GM10266 (cell line): ENCODE measurements at regions not wholly inside any gene's neighbourhood (a gene's known extent, or its start where the extent isn't known, plus 50 kb on each side); places are given as distances from the start of the nearest gene placed in this dataset.

ENCODE experiments used
- DNase-seq: peaks from one replicate; pipeline ENCODE4 v3.0.0; 2012; ENCODE audit errors: extremely low spot score
- CTCF ChIP-seq: IDR thresholded peaks from 2 replicates; pipeline ENCODE4 v1.5.1; 2012; ENCODE audit warnings: mild to moderate bottlenecking, low read depth; ENCODE audit not compliant: control insufficient read depth, insufficient read depth; ENCODE audit errors: missing control alignments

- no peak for TF ChIP-seq CTCF
- DNase-seq: no peak
Observed at GRCh38 chrX:40385682-40386081, 195.1 kb upstream of the ATP6AP2 start.

DNA sequence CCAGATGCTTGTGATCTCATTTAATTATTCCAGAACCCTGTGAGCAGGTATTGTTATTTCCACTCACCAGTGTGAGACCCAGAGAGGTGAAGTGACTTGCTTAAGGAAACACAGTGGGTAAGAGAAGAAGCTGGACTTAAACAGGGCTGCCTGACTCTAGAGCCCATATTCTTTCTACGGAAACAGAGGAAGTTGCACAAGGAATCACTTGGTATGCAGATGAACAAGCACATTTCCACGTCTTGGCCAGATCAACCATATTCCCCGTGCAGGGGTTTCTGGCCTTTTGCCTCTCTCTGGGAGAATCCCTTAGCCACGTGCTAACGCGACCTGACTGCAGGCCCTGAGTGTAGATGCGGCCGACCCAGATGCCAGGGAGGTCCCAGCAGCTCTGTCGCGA, 195.5 kb upstream of the ATP6AP2 start:
- no peak for DNase-seq

GRCh38 chrX:40383969-40384368, 196.8 kb upstream of the ATP6AP2 start:
- DNase-seq: no peak
- TF ChIP-seq CTCF: no peak

More for the DNA sequence above, 195.5 kb upstream of the ATP6AP2 start:
- no peak for TF ChIP-seq CTCF

- no peak for DNase-seq
- no peak for TF ChIP-seq CTCF
Observed at GRCh38 chrX:40383360-40383759, 197.4 kb upstream of the ATP6AP2 start.

- no peak for TF ChIP-seq CTCF
- no peak for DNase-seq
Observed at GRCh38 chrX:40380655-40381488, 199.9 kb upstream of the ATP6AP2 start.

- no peak for DNase-seq
- TF ChIP-seq CTCF: no peak
Observed at GRCh38 chrX:40377684-40378083, 203.1 kb upstream of the ATP6AP2 start.

GRCh38 chrX:40374486-40374885, 206.3 kb upstream of the ATP6AP2 start:
- TF ChIP-seq CTCF: no peak
- DNase-seq: no peak
